ENCODE measurements at regions not wholly inside any gene's neighbourhood (a gene's known extent, or its start where the extent isn't known, plus 50 kb on each side); places are given as distances from the start of the nearest gene placed in this dataset.
A peak's percentile ranks its signal among the peaks of the same experiment; 100 is the strongest.

GRCh38 chr9:80500300-80500699, 928.5 kb downstream of the TLE4 start:
- Mint-ChIP-seq H3K4me1 (ENCODE audit: low read depth) (peaks cover 22% of the 10 kb centered on the region), H3K4me3 (ENCODE audit: unreplicated experiment) (no peak overlapping the region), H3K27me3 (ENCODE audit: low read depth) (no peaks in the 10 kb centered on the region), H3K27ac (ENCODE audit: unreplicated experiment) (no peak overlapping the region), H3K36me3 (ENCODE audit: low read depth) (no peaks in the 10 kb centered on the region), H3K9me3 (ENCODE audit: low read depth) (no peaks in the 10 kb centered on the region)
- DNase-seq (ENCODE audit: low spot score): no peak
- peak; percentile 38 for TF ChIP-seq CTCF (IDR thresholded peaks at IDR 0.05)

GRCh38 chr9:80498001-80498555, 926.3 kb downstream of the TLE4 start:
- no peaks in the 10 kb centered on the region for H3K9me3 Mint-ChIP-seq (ENCODE audit: low read depth)
- no peak for DNase-seq (ENCODE audit: low spot score)
- H3K36me3 Mint-ChIP-seq (ENCODE audit: low read depth): no peaks in the 10 kb centered on the region
- H3K4me1 Mint-ChIP-seq (ENCODE audit: low read depth): peaks cover 7% of the 10 kb centered on the region
- no peak overlapping the region for H3K27ac Mint-ChIP-seq (ENCODE audit: unreplicated experiment)
- TF ChIP-seq CTCF (IDR thresholded peaks at IDR 0.05): no peak
- no peak overlapping the region for H3K4me3 Mint-ChIP-seq (ENCODE audit: unreplicated experiment)
- H3K27me3 Mint-ChIP-seq (ENCODE audit: low read depth): no peaks in the 10 kb centered on the region

GRCh38 chr9:80496901-80497556, 925.3 kb downstream of the TLE4 start:
- DNase-seq (ENCODE audit: low spot score): no peak
- no peak for TF ChIP-seq CTCF (IDR thresholded peaks at IDR 0.05)
- Mint-ChIP-seq H3K4me1 (ENCODE audit: low read depth) (peaks cover 7% of the 10 kb centered on the region), H3K9me3 (ENCODE audit: low read depth) (no peaks in the 10 kb centered on the region), H3K4me3 (ENCODE audit: unreplicated experiment) (no peak overlapping the region), H3K36me3 (ENCODE audit: low read depth) (no peaks in the 10 kb centered on the region), H3K27ac (ENCODE audit: unreplicated experiment) (no peak overlapping the region), H3K27me3 (ENCODE audit: low read depth) (no peaks in the 10 kb centered on the region)

- Mint-ChIP-seq H3K27ac (ENCODE audit: unreplicated experiment) (no peak overlapping the region), H3K36me3 (ENCODE audit: low read depth) (no peaks in the 10 kb centered on the region), H3K9me3 (ENCODE audit: low read depth) (no peaks in the 10 kb centered on the region), H3K4me1 (ENCODE audit: low read depth) (no peaks in the 10 kb centered on the region), H3K4me3 (ENCODE audit: unreplicated experiment) (no peak overlapping the region), H3K27me3 (ENCODE audit: low read depth) (no peaks in the 10 kb centered on the region)
- DNase-seq (ENCODE audit: low spot score): no peak
- TF ChIP-seq CTCF (IDR thresholded peaks at IDR 0.05): no peak
Measured at GRCh38 chr9:80493258-80493657, 921.5 kb downstream of the TLE4 start.

- Mint-ChIP-seq H3K4me3 (ENCODE audit: unreplicated experiment) (no peak overlapping the region), H3K4me1 (ENCODE audit: low read depth) (no peaks in the 10 kb centered on the region), H3K27ac (ENCODE audit: unreplicated experiment) (no peak overlapping the region), H3K27me3 (ENCODE audit: low read depth) (no peaks in the 10 kb centered on the region), H3K36me3 (ENCODE audit: low read depth) (no peaks in the 10 kb centered on the region), H3K9me3 (ENCODE audit: low read depth) (no peaks in the 10 kb centered on the region)
- DNase-seq (ENCODE audit: low spot score): no peak
- no peak for TF ChIP-seq CTCF (IDR thresholded peaks at IDR 0.05)
Measured at GRCh38 chr9:80492221-80492620, 920.5 kb downstream of the TLE4 start.

Measured in chondrocyte (in vitro differentiated cells).